Loucy (cell line): ENCODE measurements at regions not wholly inside any gene's neighbourhood (a gene's known extent, or its start where the extent isn't known, plus 50 kb on each side); places are given as distances from the start of the nearest gene placed in this dataset.

Experiments
- EZH2phosphoT487 ChIP-seq: fragments of 200-600 bp; IDR thresholded peaks from 2 replicates; pipeline ENCODE4 v1.6.1; 2018; ENCODE audit warnings: antibody characterized with exemption, mild to moderate bottlenecking, moderate library complexity, borderline replicate concordance
- TF ChIP-seq, protein P1 (sequence below): fragments of 200-600 bp; sonication (generic); conservative IDR thresholded peaks from 2 replicates; pipeline ENCODE4 v1.5.1; 2014; ENCODE audit warnings: mild to moderate bottlenecking, antibody characterized with exemption, low read length

DNA sequence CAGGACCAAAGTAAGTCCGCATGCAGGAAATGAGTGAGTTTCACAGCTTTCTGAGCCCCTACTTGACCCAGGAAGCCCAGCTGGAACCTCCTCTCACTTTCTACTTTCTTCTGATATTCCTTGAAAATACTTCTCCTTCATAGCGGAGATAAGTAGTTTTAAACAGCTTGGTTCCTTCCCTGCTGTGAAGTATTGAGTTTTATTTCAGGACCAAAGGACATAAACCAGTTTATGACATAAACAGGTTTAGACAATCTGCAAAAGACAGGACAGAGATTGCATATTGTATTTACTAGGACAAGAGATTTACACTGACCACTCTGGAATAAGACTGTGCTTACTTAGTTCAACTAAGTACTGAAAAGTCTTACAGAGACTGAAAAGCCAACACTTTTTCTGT lies 54.8 kb downstream of the PAGE2 start:
- TF ChIP-seq, protein P1, sequence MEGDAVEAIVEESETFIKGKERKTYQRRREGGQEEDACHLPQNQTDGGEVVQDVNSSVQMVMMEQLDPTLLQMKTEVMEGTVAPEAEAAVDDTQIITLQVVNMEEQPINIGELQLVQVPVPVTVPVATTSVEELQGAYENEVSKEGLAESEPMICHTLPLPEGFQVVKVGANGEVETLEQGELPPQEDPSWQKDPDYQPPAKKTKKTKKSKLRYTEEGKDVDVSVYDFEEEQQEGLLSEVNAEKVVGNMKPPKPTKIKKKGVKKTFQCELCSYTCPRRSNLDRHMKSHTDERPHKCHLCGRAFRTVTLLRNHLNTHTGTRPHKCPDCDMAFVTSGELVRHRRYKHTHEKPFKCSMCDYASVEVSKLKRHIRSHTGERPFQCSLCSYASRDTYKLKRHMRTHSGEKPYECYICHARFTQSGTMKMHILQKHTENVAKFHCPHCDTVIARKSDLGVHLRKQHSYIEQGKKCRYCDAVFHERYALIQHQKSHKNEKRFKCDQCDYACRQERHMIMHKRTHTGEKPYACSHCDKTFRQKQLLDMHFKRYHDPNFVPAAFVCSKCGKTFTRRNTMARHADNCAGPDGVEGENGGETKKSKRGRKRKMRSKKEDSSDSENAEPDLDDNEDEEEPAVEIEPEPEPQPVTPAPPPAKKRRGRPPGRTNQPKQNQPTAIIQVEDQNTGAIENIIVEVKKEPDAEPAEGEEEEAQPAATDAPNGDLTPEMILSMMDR = no peak
- TF ChIP-seq EZH2phosphoT487 = no peak
